SK-N-SH (cell line): ENCODE measurements at regions not wholly inside any gene's neighbourhood (a gene's known extent, or its start where the extent isn't known, plus 50 kb on each side); places are given as distances from the start of the nearest gene placed in this dataset.

Experiments
- CTCF ChIA-PET: fragments of 300-600, 350-600 bp; formaldehyde crosslinking; extraction: SDS; loops from one replicate; lab custom pipeline; 2021; lab: Yijun Ruan, JAX
- POLR2A ChIA-PET: fragments of 350-600 bp; sonication (Branson Sonifier 250); formaldehyde crosslinking; extraction: SDS; loops from one replicate; lab custom pipeline; 2020; ENCODE audit warnings: antibody characterized with exemption, inconsistent platforms; lab: Yijun Ruan, JAX
- DNase-seq: peaks from one replicate; pipeline ENCODE4 v3.0.0; 2012
- H2AFZ ChIP-seq: fragments of 200-600 bp; sonication (generic); 2 replicates; pipeline ENCODE4 v1.8.1; 2016; ENCODE audit warnings: antibody characterized with exemption, mild to moderate bottlenecking, low read depth
- H3F3A ChIP-seq: fragments of 200-600 bp; sonication (generic); replicated peaks from 2 replicates; pipeline ENCODE3; 2016; ENCODE audit warnings: antibody characterized with exemption, mild to moderate bottlenecking; ENCODE audit not compliant: insufficient read depth
- H3K27ac ChIP-seq, 2 experiments: fragments of 200-500 bp in 1 of 2; fragments of 200-600 bp in 1 of 2; sonication (Bioruptor generic) in 1 of 2; sonication (generic), shearing (Covaris generic) in 1 of 2; 2 replicates each; pipeline versions ENCODE4 v1.5.1 to v1.6.1; 2014 to 2016; ENCODE audit warnings: low read depth in 2 of 2, inconsistent platforms in 1 of 2, low read length in 1 of 2, mild to moderate bottlenecking in 1 of 2, mixed read lengths in 1 of 2
- H3K27me3 ChIP-seq: fragments of 200-600 bp; sonication (generic), shearing (Covaris generic); 2 replicates; pipeline ENCODE4 v1.6.1; 2016; ENCODE audit warnings: mixed run types; ENCODE audit not compliant: insufficient read depth
- H3K36me3 ChIP-seq, 2 experiments: fragments of 200-500 bp in 1 of 2; fragments of 200-600 bp in 1 of 2; sonication (Bioruptor generic) in 1 of 2; sonication (generic) in 1 of 2; replicated peaks in 1 of 2; 2 replicates each; pipeline versions ENCODE3 to v1.5.1; 2014 to 2016; ENCODE audit warnings: low read length in 1 of 2, mild to moderate bottlenecking in 1 of 2; ENCODE audit not compliant: insufficient read depth in 2 of 2, control insufficient read depth in 1 of 2
- H3K4me1 ChIP-seq, 2 experiments: fragments of 200-500 bp in 1 of 2; fragments of 200-600 bp in 1 of 2; sonication (Bioruptor generic) in 1 of 2; sonication (generic), shearing (Covaris generic) in 1 of 2; 2 replicates each; pipeline versions ENCODE4 v1.5.1 to v1.6.1; 2014 to 2016; ENCODE audit warnings: low read depth in 1 of 2, low read length in 1 of 2, mixed run types in 1 of 2; ENCODE audit not compliant: insufficient read depth in 2 of 2, control insufficient read depth in 1 of 2
- H3K4me2 ChIP-seq: fragments of 200-600 bp; sonication (generic), shearing (Covaris generic); 2 replicates; pipeline ENCODE4 v1.6.1; 2017; ENCODE audit warnings: mixed run types
- H3K4me3 ChIP-seq, 2 experiments: fragments of 200-500 bp in 1 of 2; fragments of 200-600 bp in 1 of 2; sonication (Bioruptor generic) in 1 of 2; sonication (generic), shearing (Covaris generic) in 1 of 2; 2 replicates each; pipeline versions ENCODE4 v1.5.1 to v1.8.1; 2014 to 2016; ENCODE audit warnings: low read depth in 2 of 2, inconsistent platforms in 1 of 2, low read length in 1 of 2, mild to moderate bottlenecking in 1 of 2, mixed read lengths in 1 of 2, moderate library complexity in 1 of 2
- H3K79me2 ChIP-seq: fragments of 200-600 bp; sonication (generic); 2 replicates; pipeline ENCODE4 v1.8.1; 2017; ENCODE audit warnings: mild to moderate bottlenecking; ENCODE audit not compliant: insufficient read depth
- H3K9ac ChIP-seq: fragments of 200-600 bp; sonication (generic); 2 replicates; pipeline ENCODE4 v1.6.1; 2017; ENCODE audit warnings: mixed run types
- H3K9me2 ChIP-seq: fragments of 200-600 bp; sonication (generic); 2 replicates; pipeline ENCODE4 v1.6.1; 2017; ENCODE audit warnings: mixed run types
- H3K9me3 ChIP-seq: fragments of 200-600 bp; sonication (generic); 2 replicates; pipeline ENCODE4 v1.6.1; 2017; ENCODE audit warnings: mixed run types, mild to moderate bottlenecking, moderate library complexity
- H4K20me1 ChIP-seq: fragments of 200-600 bp; sonication (generic); 2 replicates; pipeline ENCODE4 v1.6.1; 2017; ENCODE audit warnings: mild to moderate bottlenecking, mixed run types; ENCODE audit not compliant: insufficient read depth
- CTCF ChIP-seq: fragments of 200-600 bp; sonication (generic); IDR thresholded peaks from 2 replicates; pipeline ENCODE4 v1.6.1; 2017; ENCODE audit warnings: antibody characterized with exemption, mild to moderate bottlenecking, moderate library complexity
- ELF1 ChIP-seq: IDR thresholded peaks from 2 replicates; pipeline ENCODE4 v1.4.0; 2012
- EP300 ChIP-seq, 2 experiments: IDR thresholded peaks; 2 replicates each; pipeline versions ENCODE4 v1.4.0 to v1.6.1; 2012; ENCODE audit warnings: borderline replicate concordance in 1 of 2, low read depth in 1 of 2, low read length in 1 of 2
- EZH2phosphoT487 ChIP-seq: fragments of 200-600 bp; sonication (generic); IDR thresholded peaks from 2 replicates; pipeline ENCODE4 v1.6.1; 2017; ENCODE audit warnings: low read depth, mixed run types, mild to moderate bottlenecking, antibody characterized with exemption, moderate library complexity, borderline replicate concordance
- FOXM1 ChIP-seq: IDR thresholded peaks from 2 replicates; pipeline ENCODE4 v1.4.0; 2012; ENCODE audit warnings: low read depth, mild to moderate bottlenecking
- MAX ChIP-seq: IDR thresholded peaks from 2 replicates; pipeline ENCODE4 v1.4.0; 2012; ENCODE audit warnings: low read depth
- MXI1 ChIP-seq: IDR thresholded peaks from 2 replicates; pipeline ENCODE4 v1.6.1; 2012; ENCODE audit warnings: mild to moderate bottlenecking, low read depth, low read length, improper control_type of control experiment
- NRF1 ChIP-seq: IDR thresholded peaks from 2 replicates; pipeline ENCODE4 v1.6.1; 2012; ENCODE audit warnings: low read depth, mild to moderate bottlenecking, low read length
- RCOR1 ChIP-seq: fragments of 150-350 bp; IDR thresholded peaks from 2 replicates; pipeline ENCODE4 v1.6.1; 2017; ENCODE audit warnings: antibody characterized with exemption, low read length
- RFX5 ChIP-seq: IDR thresholded peaks from 2 replicates; pipeline ENCODE4 v1.6.1; 2012; ENCODE audit warnings: mild to moderate bottlenecking, improper control_type of control experiment, low read length
- RXRA ChIP-seq: IDR thresholded peaks from 2 replicates; pipeline ENCODE4 v1.4.0; 2012; ENCODE audit warnings: low read depth, mild to moderate bottlenecking, borderline replicate concordance
- SIN3A ChIP-seq: IDR thresholded peaks from 2 replicates; pipeline ENCODE4 v1.6.1; 2012; ENCODE audit warnings: low read depth, mild to moderate bottlenecking, low read length, moderate library complexity, borderline replicate concordance
- SMC3 ChIP-seq: IDR thresholded peaks from 2 replicates; pipeline ENCODE4 v1.6.1; 2012; ENCODE audit warnings: low read depth, low read length, improper control_type of control experiment
- TAF1 ChIP-seq: IDR thresholded peaks from 2 replicates; pipeline ENCODE4 v1.6.1; 2012; ENCODE audit warnings: low read depth, mild to moderate bottlenecking, low read length, moderate library complexity, borderline replicate concordance
- TCF12 ChIP-seq: IDR thresholded peaks from 2 replicates; pipeline ENCODE4 v1.4.0; 2012
- TEAD4 ChIP-seq: IDR thresholded peaks from 2 replicates; pipeline ENCODE4 v1.4.0; 2012; ENCODE audit warnings: mild to moderate bottlenecking, borderline replicate concordance; ENCODE audit not compliant: insufficient read depth
- USF1 ChIP-seq: IDR thresholded peaks from 2 replicates; pipeline ENCODE4 v1.4.0; 2012; ENCODE audit warnings: low read depth, borderline replicate concordance
- YY1 ChIP-seq: IDR thresholded peaks from 2 replicates; pipeline ENCODE4 v1.4.0; 2012; ENCODE audit warnings: low read depth, mild to moderate bottlenecking
- WGBS: methylation state at CpG from one replicate; pipeline ENCODE4 v1.1.6; 2017; ENCODE audit warnings: low lambda C conversion rate; 5-methylcytosine and 5-hydroxymethylcytosine counted together

DNA sequence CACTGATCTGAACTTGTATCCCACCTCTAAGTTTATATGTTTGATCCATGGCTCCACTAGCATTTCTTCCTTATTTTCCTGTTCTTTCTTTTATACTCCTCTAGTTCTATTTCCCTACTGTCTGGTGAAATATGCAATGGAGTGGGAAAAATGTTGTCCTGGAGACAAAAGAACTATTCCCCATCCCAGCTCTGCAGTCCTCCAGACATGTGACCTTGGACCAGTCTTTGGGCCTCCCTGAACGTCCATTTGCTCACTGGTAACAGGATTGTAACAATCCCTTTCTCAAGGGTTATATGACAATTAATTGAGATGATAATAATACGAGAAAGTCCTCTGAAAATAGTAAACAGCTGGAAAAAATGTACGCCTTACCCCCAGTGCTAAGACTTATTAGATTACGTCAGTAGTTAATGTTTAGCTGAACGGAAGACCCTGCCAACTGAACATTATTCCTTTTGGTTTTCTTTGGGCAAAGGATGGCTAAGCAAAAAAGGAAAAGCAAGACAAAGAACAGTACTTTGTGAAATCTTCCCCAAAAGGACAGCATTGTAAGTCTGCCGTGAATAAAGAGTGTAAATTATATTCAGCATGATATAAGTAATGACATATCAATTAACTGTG, 302.3 kb upstream of the PPARGC1A start:
- no peak overlapping the region for H3K27ac ChIP-seq
- H3K4me2 ChIP-seq = no peak overlapping the region
- TF ChIP-seq USF1 (no peak), TEAD4 (no peak), SIN3A (no peak), EZH2phosphoT487 (no peak), CTCF (no peak), RCOR1 (no peak), TAF1 (no peak), YY1 (no peak), NRF1 (no peak), TCF12 (no peak)
- DNase-seq = no peak
- ChIA-PET POLR2A (no interaction called here), CTCF (interaction anchor here (1.3 kb wide), 1 partner anchor 788 kb away, joined by 4 read pairs; no protein-coding TSS in a partner anchor)
- no peaks in the 10 kb centered on the region for H3K4me1 ChIP-seq
- no peak overlapping the region for H3K9ac ChIP-seq
- no peaks in the 10 kb centered on the region for H3K9me3 ChIP-seq
- H3K36me3 ChIP-seq = no peaks in the 10 kb centered on the region
- no peak overlapping the region for H3K4me3 ChIP-seq
- WGBS = 20% methylated on average over 6 of the region's 6 CpGs
- no peaks in the 10 kb centered on the region for H3K79me2 ChIP-seq
- H3K9me2 ChIP-seq = no peaks in the 10 kb centered on the region
- H3K27me3 ChIP-seq = no peaks in the 10 kb centered on the region
- no peaks in the 10 kb centered on the region for H4K20me1 ChIP-seq
- H2AFZ ChIP-seq = no peak overlapping the region
- no peaks in the 10 kb centered on the region for H3F3A ChIP-seq

DNA sequence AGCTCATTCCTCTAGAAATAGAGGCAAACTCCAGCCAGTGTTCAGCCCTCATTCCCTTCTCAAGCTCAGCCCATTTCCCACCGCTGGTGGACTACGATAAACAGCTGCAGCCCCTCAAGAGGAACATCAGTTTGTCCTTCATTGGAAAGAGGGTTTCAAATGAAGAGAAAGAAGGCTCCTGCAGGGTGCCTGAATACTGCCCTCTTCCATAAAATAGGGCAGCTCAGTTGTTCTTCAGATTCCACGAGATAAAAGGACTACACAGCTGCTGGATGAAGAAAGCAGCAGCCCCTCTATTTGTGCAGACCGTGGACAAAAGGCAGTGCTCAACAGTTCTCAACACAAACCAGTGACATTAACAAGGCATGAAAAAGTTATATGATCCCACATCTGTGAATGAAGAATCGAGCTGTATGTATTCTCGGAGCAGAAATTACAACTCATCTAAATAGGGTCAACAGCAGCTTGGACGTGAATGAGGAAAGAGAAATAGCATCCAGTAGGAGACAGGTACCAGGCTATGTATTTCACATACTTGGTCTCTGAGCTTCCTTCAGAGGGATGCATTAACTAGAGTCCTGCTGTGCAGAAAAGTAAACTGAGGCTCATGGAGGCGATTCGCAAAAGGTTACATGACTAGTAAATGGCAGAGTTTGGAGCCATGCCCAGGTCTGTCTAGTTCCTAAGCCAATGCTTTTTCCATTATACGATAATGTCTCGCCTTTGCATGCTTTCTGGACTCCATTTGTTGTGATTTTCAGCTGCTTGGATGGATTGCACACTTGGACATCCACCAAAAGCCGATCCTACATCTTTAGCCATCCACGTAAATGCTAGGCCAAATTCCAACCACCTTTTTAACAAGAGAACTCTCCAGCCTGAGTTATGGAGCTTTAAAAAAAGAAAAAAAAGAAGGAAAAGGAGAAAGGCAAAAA, 301.2 kb upstream of the PPARGC1A start:
- no peak overlapping the region for H2AFZ ChIP-seq
- ChIA-PET CTCF (interaction anchor here (1.3 kb wide), 1 partner anchor 789 kb away, joined by 4 read pairs; no protein-coding TSS in a partner anchor), POLR2A (no interaction called here)
- no peaks in the 10 kb centered on the region for H3K79me2 ChIP-seq
- H3K9ac ChIP-seq = no peak overlapping the region
- H3K4me2 ChIP-seq = no peak overlapping the region
- H3K27me3 ChIP-seq = no peaks in the 10 kb centered on the region
- no peak for DNase-seq
- no peaks in the 10 kb centered on the region for H4K20me1 ChIP-seq
- no peak overlapping the region for H3K4me3 ChIP-seq
- no peak for TF ChIP-seq EZH2phosphoT487
- no peak for TF ChIP-seq EP300 (IDR thresholded peaks at IDR 0.05; ENCODE audit: borderline replicate concordance in 1 of 2, low read depth in 1 of 2, low read length in 1 of 2)
- no peak for TF ChIP-seq TEAD4
- TF ChIP-seq MAX = no peak
- no peak for TF ChIP-seq ELF1
- no peak for TF ChIP-seq SIN3A
- TF ChIP-seq MXI1 = no peak
- no peak for TF ChIP-seq FOXM1
- no peak for TF ChIP-seq RFX5
- TF ChIP-seq SMC3 = no peak
- TF ChIP-seq CTCF = no peak
- no peak for TF ChIP-seq RXRA
- no peaks in the 10 kb centered on the region for H3K4me1 ChIP-seq
- H3K9me3 ChIP-seq = no peaks in the 10 kb centered on the region
- no peak overlapping the region for H3K27ac ChIP-seq
- no peaks in the 10 kb centered on the region for H3K36me3 ChIP-seq
- H3F3A ChIP-seq = no peaks in the 10 kb centered on the region
- no peaks in the 10 kb centered on the region for H3K9me2 ChIP-seq
- WGBS = 23% methylated on average over 13 of the region's 13 CpGs
